SU-DHL-6 (cell line): ENCODE measurements at regions not wholly inside any gene's neighbourhood (a gene's known extent, or its start where the extent isn't known, plus 50 kb on each side); places are given as distances from the start of the nearest gene placed in this dataset.

Source experiments
- EZH2phosphoT487 ChIP-seq: fragments of 200-600 bp; sonication (generic), shearing (Covaris generic); conservative IDR thresholded peaks from 2 replicates; pipeline ENCODE4 v1.6.1; 2018; ENCODE audit warnings: mild to moderate bottlenecking, antibody characterized with exemption, low read length, moderate library complexity, mixed read lengths
- TF ChIP-seq, protein P1 (sequence below): fragments of 200-600 bp; sonication (generic); IDR thresholded peaks from one replicate; pipeline ENCODE4 v1.5.1; 2017; ENCODE audit warnings: antibody characterized with exemption, mild to moderate bottlenecking, low read length, moderate library complexity; ENCODE audit not compliant: insufficient read depth, poor library complexity, severe bottlenecking

DNA sequence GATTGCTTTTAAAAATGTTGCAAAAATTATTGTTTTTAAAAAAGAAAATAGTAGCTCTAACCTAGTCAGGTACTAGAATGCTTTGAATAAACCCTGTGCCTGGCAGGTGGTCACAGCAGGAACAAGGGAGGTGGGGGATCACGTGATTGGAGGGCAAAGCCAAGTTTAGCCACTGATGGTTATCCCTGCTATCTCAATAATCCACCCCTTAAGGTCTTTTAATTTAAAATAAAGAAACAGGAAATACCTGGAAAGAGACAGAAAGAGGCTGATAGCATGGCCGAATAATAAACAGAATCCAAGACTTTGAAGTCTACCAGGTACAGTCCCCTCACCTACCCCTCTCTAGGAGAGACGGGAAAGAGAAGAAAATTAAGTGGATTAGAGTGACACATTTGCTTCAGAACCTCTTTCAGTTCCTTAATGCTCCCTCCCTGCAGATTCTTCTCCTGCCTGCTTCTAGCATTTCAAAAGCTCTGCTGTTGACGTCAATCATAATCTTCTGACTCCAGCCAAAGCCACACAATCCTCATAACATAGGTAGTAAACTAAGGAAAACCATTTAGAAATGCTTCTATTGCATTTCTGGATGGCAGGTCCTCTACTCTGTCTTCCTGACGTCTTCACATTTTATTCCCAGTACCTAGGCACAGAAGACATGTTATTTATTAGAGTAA is 303.4 kb upstream of the MME start:
- TF ChIP-seq, protein P1, sequence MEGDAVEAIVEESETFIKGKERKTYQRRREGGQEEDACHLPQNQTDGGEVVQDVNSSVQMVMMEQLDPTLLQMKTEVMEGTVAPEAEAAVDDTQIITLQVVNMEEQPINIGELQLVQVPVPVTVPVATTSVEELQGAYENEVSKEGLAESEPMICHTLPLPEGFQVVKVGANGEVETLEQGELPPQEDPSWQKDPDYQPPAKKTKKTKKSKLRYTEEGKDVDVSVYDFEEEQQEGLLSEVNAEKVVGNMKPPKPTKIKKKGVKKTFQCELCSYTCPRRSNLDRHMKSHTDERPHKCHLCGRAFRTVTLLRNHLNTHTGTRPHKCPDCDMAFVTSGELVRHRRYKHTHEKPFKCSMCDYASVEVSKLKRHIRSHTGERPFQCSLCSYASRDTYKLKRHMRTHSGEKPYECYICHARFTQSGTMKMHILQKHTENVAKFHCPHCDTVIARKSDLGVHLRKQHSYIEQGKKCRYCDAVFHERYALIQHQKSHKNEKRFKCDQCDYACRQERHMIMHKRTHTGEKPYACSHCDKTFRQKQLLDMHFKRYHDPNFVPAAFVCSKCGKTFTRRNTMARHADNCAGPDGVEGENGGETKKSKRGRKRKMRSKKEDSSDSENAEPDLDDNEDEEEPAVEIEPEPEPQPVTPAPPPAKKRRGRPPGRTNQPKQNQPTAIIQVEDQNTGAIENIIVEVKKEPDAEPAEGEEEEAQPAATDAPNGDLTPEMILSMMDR: no peak
- TF ChIP-seq EZH2phosphoT487: no peak
